ENCODE measurements at regions not wholly inside any gene's neighbourhood (a gene's known extent, or its start where the extent isn't known, plus 50 kb on each side); places are given as distances from the start of the nearest gene placed in this dataset.

DNA sequence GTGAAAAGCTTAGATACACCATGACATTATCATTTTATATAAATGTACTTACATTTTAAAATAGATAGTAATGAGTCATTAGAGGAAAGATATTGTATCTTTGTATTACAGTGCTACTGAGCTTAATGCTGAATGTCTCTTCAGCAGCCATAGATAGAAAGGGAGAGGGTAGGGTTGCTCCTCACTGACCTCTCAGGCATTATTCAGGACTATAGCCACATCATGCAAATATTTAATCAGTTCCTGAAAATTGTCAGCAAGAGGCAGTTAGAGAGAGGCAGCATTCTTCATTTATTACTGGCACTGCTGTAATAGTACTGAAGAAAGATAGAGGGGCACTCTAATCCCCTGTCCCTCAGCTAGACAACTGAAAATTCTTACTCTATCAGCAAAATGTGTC is 242.0 kb upstream of the TANK start:
- no peak overlapping the region for H3K27ac Mint-ChIP-seq
- H3K9me3 Mint-ChIP-seq: no peaks in the 10 kb centered on the region
- no peaks in the 10 kb centered on the region for H3K36me3 Mint-ChIP-seq
- DNase-seq (ENCODE audit: low spot score in 2 of 2) (no peak), ATAC-seq (no peak)

DNA sequence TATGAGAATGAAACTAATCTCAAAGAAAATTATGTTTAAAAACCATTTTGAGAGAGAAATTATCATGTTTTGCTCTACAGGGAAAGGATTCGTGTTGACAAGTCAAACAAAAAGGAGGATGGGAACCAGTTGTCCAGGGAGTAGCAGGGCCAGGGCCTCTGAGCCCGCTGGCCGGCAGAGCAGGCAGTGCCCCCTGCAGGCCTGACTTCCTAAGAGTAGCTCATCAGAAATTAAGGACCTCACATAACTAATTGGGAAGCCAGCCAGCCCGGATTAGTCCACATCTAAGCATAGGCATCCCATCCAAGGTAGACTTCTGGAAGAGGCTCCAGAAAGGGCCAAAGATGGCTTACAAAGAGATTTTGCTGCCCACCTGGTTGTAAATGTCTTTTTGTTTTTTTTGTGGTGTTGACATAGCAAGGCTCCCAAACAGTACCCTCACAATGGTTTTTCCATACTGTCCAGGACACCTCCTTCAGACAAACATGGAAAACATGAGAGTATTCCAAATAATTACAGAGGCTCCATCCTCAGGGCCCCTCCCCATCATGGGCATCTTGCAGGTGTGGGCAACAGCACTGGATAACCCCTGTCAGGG is 241.2 kb upstream of the TANK start:
- DNase-seq (ENCODE audit: low spot score in 2 of 2) (peak in 1 of 2 donors; percentile 31), ATAC-seq (peak in 1 of 2 donors; percentile 46)
- Mint-ChIP-seq H3K27ac (no peak overlapping the region), H3K36me3 (no peaks in the 10 kb centered on the region), H3K9me3 (no peaks in the 10 kb centered on the region)

GRCh38 chr2:160920061-160920460 is 240.2 kb upstream of the TANK start:
- Mint-ChIP-seq H3K9me3 (no peaks in the 10 kb centered on the region), H3K27ac (no peak overlapping the region), H3K36me3 (no peaks in the 10 kb centered on the region)
- ATAC-seq (no peak), DNase-seq (ENCODE audit: low spot score in 2 of 2) (no peak)

- H3K9me3 Mint-ChIP-seq: no peaks in the 10 kb centered on the region
- DNase-seq (ENCODE audit: low spot score in 2 of 2) (no peak), ATAC-seq (no peak)
- H3K36me3 Mint-ChIP-seq: no peaks in the 10 kb centered on the region
- no peak overlapping the region for H3K27ac Mint-ChIP-seq
Observed at GRCh38 chr2:160920791-160921303, 239.4 kb upstream of the TANK start.

DNA sequence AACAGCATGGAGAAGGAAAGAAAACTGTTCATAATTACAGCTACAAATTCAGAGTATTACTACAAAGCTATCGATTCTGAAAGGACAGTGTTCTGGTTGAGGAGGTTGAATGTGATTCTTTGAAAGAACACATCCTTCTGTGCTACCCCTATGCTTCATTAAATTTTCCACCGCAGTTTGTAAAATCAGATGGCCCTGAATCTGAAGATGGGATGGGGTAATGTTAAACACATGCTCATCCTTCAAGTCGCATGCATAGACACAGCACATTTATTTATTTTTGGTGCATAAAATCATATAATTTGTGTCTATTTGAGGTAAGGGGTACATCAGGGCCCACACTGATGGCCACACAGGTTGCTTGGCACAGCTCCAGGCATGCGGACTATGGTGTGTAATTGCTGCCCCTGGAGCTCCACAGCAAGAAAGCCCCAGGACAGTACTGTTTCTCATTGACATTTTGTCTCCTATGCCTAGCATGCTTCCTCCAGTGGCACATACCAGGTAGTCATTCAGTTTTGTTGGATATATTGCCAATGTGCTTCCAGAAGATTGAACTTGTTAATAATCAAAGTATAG is 238.8 kb upstream of the TANK start:
- DNase-seq (ENCODE audit: low spot score in 2 of 2): no peak
- no peak overlapping the region for H3K27ac Mint-ChIP-seq
- no peaks in the 10 kb centered on the region for H3K36me3 Mint-ChIP-seq
- no peaks in the 10 kb centered on the region for H3K9me3 Mint-ChIP-seq
- ATAC-seq: no peak

GRCh38 chr2:160924936-160925353 is 235.3 kb upstream of the TANK start:
- ATAC-seq (no peak), DNase-seq (ENCODE audit: low spot score in 2 of 2) (no peak)
- no peak overlapping the region for H3K27ac Mint-ChIP-seq
- H3K9me3 Mint-ChIP-seq: peaks cover 0 to 2% of the 10 kb centered on the region in 2 donors
- no peaks in the 10 kb centered on the region for H3K36me3 Mint-ChIP-seq

- Mint-ChIP-seq H3K36me3 (no peaks in the 10 kb centered on the region), H3K27ac (no peak overlapping the region), H3K9me3 (peaks cover 0 to 7% of the 10 kb centered on the region in 2 donors)
- DNase-seq (ENCODE audit: low spot score in 2 of 2): no peak
- no peak for ATAC-seq
Observed at GRCh38 chr2:160925956-160926355, 234.3 kb upstream of the TANK start.

DNA sequence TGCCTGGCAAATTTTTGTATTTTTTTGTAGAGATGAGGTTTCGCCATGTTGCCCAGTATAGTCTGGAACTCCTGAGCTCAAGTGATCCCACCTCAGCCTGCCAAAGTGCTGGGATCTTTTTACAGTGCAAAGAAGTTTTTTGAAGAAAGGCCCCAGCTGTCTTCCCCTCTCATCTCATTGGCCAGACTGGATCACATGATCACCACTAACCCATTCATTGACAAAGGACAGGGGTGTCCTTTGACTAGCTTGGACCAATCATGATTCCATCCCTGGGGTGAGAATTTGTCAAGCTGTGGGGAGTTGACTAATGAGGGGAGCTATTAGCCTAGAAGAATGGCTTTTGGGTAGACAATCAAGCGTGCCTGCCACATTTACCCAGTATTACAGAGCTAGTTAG is 232.9 kb upstream of the TANK start:
- ATAC-seq (no peak), DNase-seq (ENCODE audit: low spot score in 2 of 2) (no peak)
- no peak overlapping the region for H3K27ac Mint-ChIP-seq
- H3K36me3 Mint-ChIP-seq: no peaks in the 10 kb centered on the region
- peaks cover 0 to 7% of the 10 kb centered on the region in 2 donors for H3K9me3 Mint-ChIP-seq

- DNase-seq (ENCODE audit: low spot score in 2 of 2) (no peak), ATAC-seq (no peak)
- H3K27ac Mint-ChIP-seq: no peak overlapping the region
- no peaks in the 10 kb centered on the region for H3K36me3 Mint-ChIP-seq
- H3K9me3 Mint-ChIP-seq: peaks cover 0 to 7% of the 10 kb centered on the region in 2 donors
Observed at GRCh38 chr2:160928854-160929301, 231.3 kb upstream of the TANK start.

GRCh38 chr2:160931531-160931930 is 228.7 kb upstream of the TANK start:
- no peaks in the 10 kb centered on the region for H3K36me3 Mint-ChIP-seq
- DNase-seq (ENCODE audit: low spot score in 2 of 2) (no peak), ATAC-seq (no peak)
- no peak overlapping the region for H3K27ac Mint-ChIP-seq
- peaks cover 0 to 7% of the 10 kb centered on the region in 2 donors for H3K9me3 Mint-ChIP-seq

DNA sequence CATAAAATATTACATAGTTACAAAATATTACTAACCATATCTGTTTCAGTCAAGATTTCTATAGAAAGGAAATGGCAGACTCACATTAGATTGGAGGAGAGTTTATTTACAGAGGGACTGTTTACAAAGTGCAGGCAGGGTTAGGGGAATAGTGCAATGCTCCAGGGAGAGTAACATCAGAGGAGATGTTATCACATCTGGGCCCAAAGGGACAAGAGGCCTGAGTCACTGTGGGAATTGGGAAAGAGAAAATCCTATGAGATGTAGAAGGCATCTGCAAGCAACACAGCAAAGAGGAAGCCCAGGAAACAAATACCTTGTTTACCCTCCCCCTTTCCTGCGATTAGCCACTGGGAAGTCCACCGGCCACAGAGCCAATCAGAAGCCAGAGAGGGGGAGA is 227.3 kb upstream of the TANK start:
- H3K36me3 Mint-ChIP-seq: no peaks in the 10 kb centered on the region
- H3K27ac Mint-ChIP-seq: no peak overlapping the region
- ATAC-seq (no peak), DNase-seq (ENCODE audit: low spot score in 2 of 2) (no peak)
- H3K9me3 Mint-ChIP-seq: peaks cover 0 to 7% of the 10 kb centered on the region in 2 donors

DNA sequence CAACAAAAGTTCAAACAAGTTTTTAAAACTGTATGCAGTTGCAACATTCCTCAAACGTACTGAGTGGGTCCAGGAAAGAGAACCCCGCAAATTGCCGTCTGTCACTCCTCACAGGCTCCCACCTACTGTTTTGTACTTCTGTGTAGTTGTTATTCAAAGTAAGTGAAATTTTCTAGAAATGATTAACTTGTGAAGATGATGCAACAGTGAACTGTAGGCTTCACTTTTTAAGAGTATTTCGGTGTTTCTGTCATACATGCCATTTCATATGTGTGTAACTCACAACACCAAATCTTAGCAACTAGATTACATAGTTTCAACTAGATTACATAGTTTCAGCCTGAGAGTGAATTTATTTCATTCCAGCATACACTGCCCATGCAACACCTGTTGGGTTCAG is 226.0 kb upstream of the TANK start:
- no peak overlapping the region for H3K27ac Mint-ChIP-seq
- peaks cover 0 to 12% of the 10 kb centered on the region in 2 donors for H3K9me3 Mint-ChIP-seq
- ATAC-seq: peak in 1 of 2 donors; percentile 77
- no peaks in the 10 kb centered on the region for H3K36me3 Mint-ChIP-seq
- DNase-seq (ENCODE audit: low spot score in 2 of 2): no peak

GRCh38 chr2:160934991-160935390 is 225.2 kb upstream of the TANK start:
- Mint-ChIP-seq H3K9me3 (peaks cover 0 to 10% of the 10 kb centered on the region in 2 donors), H3K27ac (no peak overlapping the region), H3K36me3 (no peaks in the 10 kb centered on the region)
- ATAC-seq (no peak), DNase-seq (ENCODE audit: low spot score in 2 of 2) (no peak)

DNA sequence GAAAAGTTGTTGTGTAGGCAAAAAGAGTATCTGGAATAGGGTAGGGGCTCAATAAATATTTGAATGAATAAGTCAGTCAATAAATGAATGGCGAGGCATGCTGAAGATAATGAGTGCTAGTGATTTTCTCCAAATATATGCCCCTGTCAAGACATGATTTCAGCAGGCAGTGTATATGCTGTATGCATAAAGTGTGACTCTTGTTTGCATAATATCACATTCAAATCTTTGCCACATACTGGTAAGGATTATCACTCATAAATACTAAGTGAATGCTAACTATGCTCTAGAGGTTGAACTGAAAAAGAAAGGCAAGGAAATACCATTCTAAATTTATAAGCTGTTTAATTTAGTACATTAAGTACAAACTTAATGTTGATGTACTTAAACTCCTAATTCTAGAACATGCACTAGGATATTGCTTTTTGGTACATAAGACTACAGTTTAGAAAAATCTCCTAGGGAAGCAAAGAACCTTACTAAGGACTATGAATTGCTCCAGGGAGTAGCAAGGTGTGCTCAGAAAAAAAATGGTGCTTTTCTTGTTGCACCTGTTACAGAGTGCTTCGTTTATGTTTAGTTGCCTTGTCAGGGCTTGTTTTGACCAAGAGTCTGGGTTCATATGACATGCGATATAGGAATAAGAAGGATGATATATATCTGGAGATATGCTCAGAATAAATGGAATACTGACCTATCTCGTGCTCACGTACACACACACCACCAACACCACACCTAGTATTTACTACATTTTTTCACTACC is 224.0 kb upstream of the TANK start:
- Mint-ChIP-seq H3K36me3 (no peaks in the 10 kb centered on the region), H3K9me3 (peaks cover 0 to 6% of the 10 kb centered on the region in 2 donors), H3K27ac (no peak overlapping the region)
- ATAC-seq (no peak), DNase-seq (ENCODE audit: low spot score in 2 of 2) (no peak)

GRCh38 chr2:160940271-160940670 is 220.0 kb upstream of the TANK start:
- Mint-ChIP-seq H3K9me3 (peaks cover 0 to 8% of the 10 kb centered on the region in 2 donors), H3K27ac (no peak overlapping the region), H3K36me3 (no peaks in the 10 kb centered on the region)
- no peak for ATAC-seq
- DNase-seq (ENCODE audit: low spot score in 2 of 2): no peak

GRCh38 chr2:160940699-160941098 is 219.5 kb upstream of the TANK start:
- peaks cover 0 to 9% of the 10 kb centered on the region in 2 donors for H3K9me3 Mint-ChIP-seq
- no peak overlapping the region for H3K27ac Mint-ChIP-seq
- no peaks in the 10 kb centered on the region for H3K36me3 Mint-ChIP-seq
- DNase-seq (ENCODE audit: low spot score in 2 of 2): no peak
- ATAC-seq: peak in 1 of 2 donors; percentile 44

- H3K27ac Mint-ChIP-seq: no peak overlapping the region
- no peak for DNase-seq (ENCODE audit: low spot score in 2 of 2)
- peaks cover 0 to 9% of the 10 kb centered on the region in 2 donors for H3K9me3 Mint-ChIP-seq
- no peak for ATAC-seq
- H3K36me3 Mint-ChIP-seq: no peaks in the 10 kb centered on the region
Observed at GRCh38 chr2:160941290-160941846, 218.9 kb upstream of the TANK start.

Data from activated naive CD4-positive, alpha-beta T cell treated with anti-CD3 and anti-CD28 coated beads, Interleukin-2, amount 50 U/mL, for 72 hours (primary cell).